Aorta (tissue), 5 donors: ENCODE measurements at regions not wholly inside any gene's neighbourhood (a gene's known extent, or its start where the extent isn't known, plus 50 kb on each side); places are given as distances from the start of the nearest gene placed in this dataset.

Experiments used
- ATAC-seq: fragments of 200-7000 bp; cut with Tn5 transposase; one replicate; pipeline ENCODE4 v1.9.1; 2022; ENCODE audit warnings: moderate library complexity; ENCODE audit not compliant: low FRiP score
- DNase-seq, 2 donors: peaks; one replicate each; pipeline ENCODE4 v3.0.0-alpha.2; 2020
- H3K27ac ChIP-seq, 2 donors: one replicate each; pipeline ENCODE4 v1.5.1; 2013; ENCODE audit warnings: low read length in 2 of 2, mild to moderate bottlenecking in 2 of 2, moderate library complexity in 2 of 2, control low read depth in 1 of 2, inconsistent platforms in 1 of 2, low read depth in 1 of 2
- H3K27me3 ChIP-seq, 2 donors: one replicate each; pipeline ENCODE4 v1.6.1; 2013; ENCODE audit warnings: control low read depth in 1 of 2, low read length in 1 of 2, mild to moderate bottlenecking in 1 of 2, moderate library complexity in 1 of 2; ENCODE audit not compliant: insufficient read depth in 2 of 2, control insufficient read depth in 1 of 2
- H3K36me3 ChIP-seq, 2 donors: one replicate each; pipeline ENCODE4 v1.6.1; 2013; ENCODE audit warnings: control low read depth in 1 of 2, low read length in 1 of 2, mild to moderate bottlenecking in 1 of 2; ENCODE audit not compliant: insufficient read depth in 2 of 2, control insufficient read depth in 1 of 2
- H3K4me1 ChIP-seq, 2 donors: one replicate each; pipeline ENCODE4 v1.6.1; 2013; ENCODE audit warnings: low read length in 2 of 2, control low read depth in 1 of 2, mild to moderate bottlenecking in 1 of 2, moderate library complexity in 1 of 2; ENCODE audit not compliant: insufficient read depth in 2 of 2, control insufficient read depth in 1 of 2
- H3K4me3 ChIP-seq, 2 donors: one replicate each; pipeline ENCODE4 v1.5.1; 2013; ENCODE audit warnings: low read length in 2 of 2, control low read depth in 1 of 2, mild to moderate bottlenecking in 1 of 2
- H3K9me3 ChIP-seq: one replicate; pipeline ENCODE4 v1.6.1; 2013; ENCODE audit warnings: mild to moderate bottlenecking, low read length; ENCODE audit not compliant: control insufficient read depth
- WGBS, 2 donors: extraction: QIAGEN DNeasy Blood & Tissue Kit; methylation state at CpG; one replicate each; pipeline ENCODE4 v1.1.7; 2013; 5-methylcytosine and 5-hydroxymethylcytosine counted together
- intact Hi-C, 2 donors: fragments of 100-400 bp; cut with DNase I; formaldehyde crosslinking; loops; one replicate each; pipeline versions ENCODE4 v1.14.2 to v1.15.0; 2022
- donor health status: healthy with polysubstance abuse.
- donor health status: Bipolar disorder and iron deficiency.
- donor health status: DM: no; HTN: no; CAD: no.
- donor health status: DM: no; HTN: no; CAD: no.
- donor health status: DM: yes; HTN: yes; CAD: no.

GRCh38 chr10:85012305-85012704 lies 683.9 kb downstream of the CCSER2 start:
- intact Hi-C loops, result no loop called here
- Histone ChIP-seq H3K4me3 (no peak overlapping the region), H3K4me1 (no peaks in the 10 kb centered on the region), H3K36me3 (no peaks in the 10 kb centered on the region), H3K27me3 (no peaks in the 10 kb centered on the region), H3K27ac (no peak overlapping the region), H3K9me3 (no peaks in the 10 kb centered on the region)
- 79 to 90% methylated on average over 2 of the region's 2 CpGs for WGBS, 2 donors
- ATAC-seq (no peak), DNase-seq (no peak)

GRCh38 chr10:85026878-85027467 lies 698.6 kb downstream of the CCSER2 start:
- no peak overlapping the region for H3K27ac ChIP-seq
- no peaks in the 10 kb centered on the region for H3K27me3 ChIP-seq
- no peak overlapping the region for H3K4me3 ChIP-seq
- intact Hi-C loops, result no loop called here
- H3K9me3 ChIP-seq, result no peaks in the 10 kb centered on the region
- DNase-seq (no peak), ATAC-seq (no peak)
- H3K4me1 ChIP-seq, result no peaks in the 10 kb centered on the region
- no peaks in the 10 kb centered on the region for H3K36me3 ChIP-seq

GRCh38 chr10:85032981-85033380 lies 704.6 kb downstream of the CCSER2 start:
- DNase-seq (no peak), ATAC-seq (no peak)
- no peaks in the 10 kb centered on the region for H3K4me1 ChIP-seq
- no peaks in the 10 kb centered on the region for H3K36me3 ChIP-seq
- H3K4me3 ChIP-seq, result no peak overlapping the region
- WGBS, 2 donors, result 48 to 69% methylated on average over 1 of the region's 1 CpG
- H3K27ac ChIP-seq, result no peak overlapping the region
- intact Hi-C loops, result no loop called here
- no peaks in the 10 kb centered on the region for H3K9me3 ChIP-seq
- no peaks in the 10 kb centered on the region for H3K27me3 ChIP-seq

- Histone ChIP-seq H3K9me3 (peaks cover 3% of the 10 kb centered on the region), H3K36me3 (no peaks in the 10 kb centered on the region), H3K27me3 (no peaks in the 10 kb centered on the region), H3K4me1 (no peaks in the 10 kb centered on the region), H3K4me3 (no peak overlapping the region), H3K27ac (no peak overlapping the region)
- DNase-seq, result no peak
- WGBS, 2 donors, result 82% methylated on average over 3 of the region's 3 CpGs
- intact Hi-C loops, result no loop called here
- no peak for ATAC-seq
These were observed 708.3 kb downstream of the CCSER2 start for GRCh38 chr10:85036661-85037060.

- Histone ChIP-seq H3K9me3 (peaks cover 3% of the 10 kb centered on the region), H3K4me3 (no peak overlapping the region), H3K27ac (no peak overlapping the region), H3K36me3 (no peaks in the 10 kb centered on the region), H3K27me3 (no peaks in the 10 kb centered on the region), H3K4me1 (no peaks in the 10 kb centered on the region)
- ATAC-seq, result no peak
- no peak for DNase-seq
- WGBS, 2 donors, result 81 to 85% methylated on average over 1 of the region's 1 CpG
- intact Hi-C loops, result no loop called here
These were observed 710.9 kb downstream of the CCSER2 start for GRCh38 chr10:85039311-85039710.

GRCh38 chr10:85043207-85043606 lies 714.8 kb downstream of the CCSER2 start:
- intact Hi-C loops, result no loop called here
- ATAC-seq, result no peak
- WGBS, 2 donors, result 62 to 67% methylated on average over 5 of the region's 5 CpGs

GRCh38 chr10:85045046-85045445 lies 716.7 kb downstream of the CCSER2 start:
- Histone ChIP-seq H3K27ac (no peak overlapping the region), H3K4me3 (no peak overlapping the region), H3K27me3 (no peaks in the 10 kb centered on the region), H3K36me3 (no peaks in the 10 kb centered on the region), H3K9me3 (no peaks in the 10 kb centered on the region), H3K4me1 (no peaks in the 10 kb centered on the region)
- ATAC-seq (no peak), DNase-seq (no peak)
- 58 to 60% methylated on average over 2 of the region's 2 CpGs for WGBS, 2 donors
- intact Hi-C loops, result no loop called here

More at GRCh38 chr10:85043207-85043606, 714.8 kb downstream of the CCSER2 start:
- no peak overlapping the region for H3K27ac ChIP-seq
- H3K4me3 ChIP-seq, result no peak overlapping the region
- no peak for DNase-seq
- H3K9me3 ChIP-seq, result peaks cover 3% of the 10 kb centered on the region
- no peaks in the 10 kb centered on the region for H3K4me1 ChIP-seq
- H3K36me3 ChIP-seq, result no peaks in the 10 kb centered on the region
- no peaks in the 10 kb centered on the region for H3K27me3 ChIP-seq

GRCh38 chr10:85047170-85047834 lies 718.9 kb downstream of the CCSER2 start:
- no peak overlapping the region for H3K4me3 ChIP-seq
- intact Hi-C loops, result no loop called here
- WGBS, 2 donors, result 81 to 82% methylated on average over 5 of the region's 5 CpGs

GRCh38 chr10:85047979-85048378 lies 719.6 kb downstream of the CCSER2 start:
- Histone ChIP-seq H3K9me3 (no peaks in the 10 kb centered on the region), H3K4me3 (no peak overlapping the region), H3K27me3 (no peaks in the 10 kb centered on the region), H3K4me1 (no peaks in the 10 kb centered on the region), H3K27ac (no peak overlapping the region), H3K36me3 (no peaks in the 10 kb centered on the region)
- WGBS, 2 donors, result 81 to 86% methylated on average over 1 of the region's 1 CpG
- ATAC-seq (no peak), DNase-seq (no peak)
- intact Hi-C loops, result no loop called here

More at GRCh38 chr10:85047170-85047834, 718.9 kb downstream of the CCSER2 start:
- Histone ChIP-seq H3K4me1 (no peaks in the 10 kb centered on the region), H3K9me3 (no peaks in the 10 kb centered on the region), H3K36me3 (no peaks in the 10 kb centered on the region), H3K27me3 (no peaks in the 10 kb centered on the region), H3K27ac (no peak overlapping the region)
- DNase-seq, result no peak
- ATAC-seq, result no peak
